ENCODE measurements at regions not wholly inside any gene's neighbourhood (a gene's known extent, or its start where the extent isn't known, plus 50 kb on each side); places are given as distances from the start of the nearest gene placed in this dataset.

DNA sequence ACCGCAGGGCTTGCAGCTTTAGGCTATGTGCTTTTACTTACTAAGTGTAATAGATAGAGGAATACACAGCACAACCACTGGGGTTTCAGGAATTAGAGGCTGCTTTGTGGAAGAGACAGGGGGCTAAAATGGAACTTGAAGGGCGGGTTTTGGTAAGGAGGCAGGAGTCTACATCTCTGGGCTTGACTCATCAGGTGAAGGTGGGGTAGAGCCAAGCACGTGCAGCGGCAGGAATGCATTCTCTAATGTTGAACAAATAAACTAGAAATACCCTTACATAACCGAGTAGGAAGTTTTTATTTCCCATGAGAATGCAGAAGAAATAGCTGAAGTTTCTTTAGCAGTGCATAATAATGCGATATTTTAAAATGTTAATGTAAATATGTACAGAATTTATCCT, 673.8 kb upstream of the SALL3 start:
- DNase-seq, result no peak

DNA sequence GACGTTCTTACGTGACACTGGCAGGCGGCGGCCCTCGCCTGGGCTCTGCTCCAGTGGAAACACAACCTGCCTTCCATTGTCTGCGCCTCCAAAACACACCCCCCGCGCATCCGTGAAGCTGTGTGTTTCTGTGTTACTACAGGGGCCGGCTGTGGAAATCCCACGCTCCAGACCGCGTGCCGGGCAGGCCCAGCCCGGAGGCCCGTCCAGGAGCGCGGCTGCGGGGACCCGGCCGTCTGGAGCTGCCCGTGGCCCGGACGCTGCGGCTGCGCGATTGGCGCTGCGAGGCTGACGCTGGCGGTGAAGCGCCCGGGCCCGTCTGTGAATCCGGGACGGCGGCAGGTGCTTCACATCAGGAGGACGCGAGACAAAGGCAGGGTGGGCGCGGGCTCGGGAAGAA, 670.3 kb upstream of the SALL3 start:
- no peak for DNase-seq

DNA sequence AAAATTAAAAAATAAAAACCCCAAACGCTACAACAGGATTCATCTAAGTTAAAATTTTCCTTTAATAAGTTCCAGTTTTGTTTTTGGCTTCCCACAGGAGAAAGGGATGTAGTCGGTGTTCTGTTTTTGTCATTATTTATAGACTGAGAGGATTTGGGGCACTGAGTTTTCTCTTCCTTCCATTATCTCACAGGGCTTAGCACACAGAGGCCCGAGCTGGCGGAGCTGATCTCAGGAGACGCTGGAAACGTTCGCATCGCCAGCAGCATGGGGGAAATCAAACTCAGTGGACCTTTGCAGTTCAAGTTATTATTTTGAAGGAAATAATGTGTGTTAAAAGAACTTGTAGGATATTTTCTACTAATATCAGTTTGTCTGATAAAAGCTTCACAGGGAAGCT, 669.7 kb upstream of the SALL3 start:
- DNase-seq, result no peak

DNA sequence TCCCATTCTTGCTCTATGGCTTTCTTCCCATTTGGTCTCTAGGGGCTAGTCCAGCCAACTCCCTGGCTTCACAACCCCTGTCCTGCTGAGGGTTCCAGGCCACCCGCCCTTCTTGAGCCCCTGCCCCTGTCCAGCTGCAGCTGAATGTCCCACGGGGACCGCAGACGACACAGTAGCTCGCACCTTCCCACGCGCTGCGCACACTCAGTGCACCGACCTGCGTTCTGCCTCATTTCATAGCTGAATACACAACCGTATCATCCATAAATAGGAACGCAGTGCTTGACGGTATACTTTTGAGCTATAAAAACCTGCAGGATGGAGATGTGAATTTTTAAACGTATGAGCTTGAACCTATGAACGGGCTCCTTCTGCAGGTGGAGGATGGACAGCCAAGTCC, 660.4 kb upstream of the SALL3 start:
- DNase-seq, result no peak

DNA sequence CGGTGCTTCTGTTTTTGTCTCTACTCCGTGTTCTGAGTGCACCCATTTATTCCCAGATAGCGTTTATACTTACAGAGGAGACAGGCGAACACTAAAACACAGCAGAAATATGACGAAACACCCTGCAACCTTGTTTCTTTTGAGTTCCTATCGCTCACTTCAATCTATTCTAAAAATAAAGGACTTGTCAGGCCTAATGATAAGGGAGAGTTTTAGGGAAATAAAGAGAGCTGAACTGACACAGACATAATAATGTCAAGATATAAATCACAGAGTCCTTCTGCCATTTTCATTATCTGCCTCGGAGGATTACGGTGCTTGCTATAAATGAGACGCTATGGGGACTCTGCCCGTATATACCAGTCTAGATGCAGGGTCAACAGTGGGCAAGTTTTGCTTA, 659.7 kb upstream of the SALL3 start:
- no peak for DNase-seq

DNA sequence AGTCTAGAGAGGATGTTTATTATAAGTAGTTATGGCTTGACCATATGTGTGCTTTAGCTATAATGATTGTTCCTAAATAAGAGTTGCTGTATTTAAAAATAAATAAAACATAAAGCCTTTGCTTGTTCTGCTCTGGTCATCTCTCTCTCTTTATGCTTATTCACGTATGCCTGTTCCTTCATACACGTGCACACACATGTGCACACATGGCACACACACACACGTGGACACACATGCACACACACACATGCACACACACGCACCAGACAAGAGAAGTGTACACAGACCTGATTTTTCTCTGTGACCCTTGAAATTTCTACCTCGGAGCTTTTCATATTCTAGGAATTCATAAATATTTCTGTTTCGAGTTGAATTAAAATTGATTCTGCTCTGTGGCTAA, 658.2 kb upstream of the SALL3 start:
- DNase-seq, result no peak

DNA sequence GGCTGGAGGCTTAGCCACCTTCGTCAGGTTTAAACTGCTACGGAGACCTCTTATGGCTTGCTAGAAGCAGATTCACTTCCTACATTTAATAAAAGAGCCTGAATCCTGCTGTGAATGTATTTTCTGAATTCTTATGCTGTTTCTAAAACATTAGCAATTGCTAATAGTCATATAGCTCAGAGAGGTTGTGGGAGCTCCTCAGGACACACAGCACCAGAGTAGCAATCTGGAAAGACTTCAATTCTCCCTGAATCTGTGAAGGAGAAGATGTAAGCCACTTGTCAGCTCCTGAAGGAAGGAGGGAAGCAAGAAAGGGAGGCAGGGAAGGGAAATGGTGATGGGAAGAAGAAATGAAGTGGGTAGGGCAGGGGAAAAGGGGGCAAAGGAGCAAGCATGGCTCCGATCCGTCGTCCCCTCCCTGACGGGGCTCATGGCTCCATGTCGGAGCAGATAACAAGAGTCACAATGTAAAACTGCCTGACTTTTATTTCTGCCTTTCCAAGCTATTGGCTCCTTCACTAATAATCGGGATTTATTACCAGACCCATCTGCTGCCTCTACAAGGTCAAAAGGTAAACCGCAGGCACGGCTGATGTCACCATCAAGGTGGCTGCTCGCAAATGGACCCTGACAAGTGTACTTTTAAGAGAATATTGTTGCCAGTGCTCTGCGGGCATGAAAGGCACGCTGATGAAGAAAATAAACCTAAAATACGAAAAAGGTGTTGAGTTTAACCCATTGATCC, 656.0 kb upstream of the SALL3 start:
- no peak for DNase-seq

DNA sequence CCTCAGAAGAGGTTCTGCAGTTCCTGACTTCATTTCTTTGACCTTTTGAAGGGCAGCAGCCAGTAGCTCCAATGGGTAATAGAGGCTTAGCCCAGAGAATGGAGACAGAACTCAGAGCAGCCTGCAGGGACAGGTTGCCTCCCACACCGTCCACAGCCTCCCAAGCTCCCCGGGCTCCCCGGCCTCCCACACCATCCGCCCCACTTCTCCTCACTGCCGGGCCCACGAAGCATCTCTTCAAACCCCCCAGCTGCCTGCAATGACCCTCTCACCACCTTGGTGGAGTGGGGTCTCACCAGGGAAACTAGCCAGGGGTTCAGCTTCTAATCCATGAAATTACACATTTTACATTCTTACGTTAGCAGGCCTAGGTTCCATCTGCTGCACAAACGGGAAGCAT, 652.0 kb upstream of the SALL3 start:
- no peak for DNase-seq

DNA sequence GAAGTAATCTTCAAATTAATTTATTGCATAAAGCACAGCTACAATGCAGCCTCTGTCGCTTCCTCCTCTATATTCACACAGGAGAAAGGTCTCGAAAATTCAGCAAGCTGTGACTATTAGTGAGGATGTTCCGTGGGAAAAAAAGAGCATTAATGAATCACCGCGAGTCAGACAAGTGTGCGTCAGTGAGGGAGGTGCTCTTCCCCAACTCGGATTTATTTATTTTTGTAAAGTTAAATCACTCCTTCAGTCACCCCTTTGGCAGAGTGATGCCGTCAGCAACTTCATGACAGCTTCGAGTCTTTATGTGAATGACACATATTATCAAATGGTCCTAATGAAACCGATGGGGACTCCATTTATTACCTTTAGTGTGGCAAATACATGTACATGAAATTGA, 648.9 kb upstream of the SALL3 start:
- DNase-seq, result no peak

DNA sequence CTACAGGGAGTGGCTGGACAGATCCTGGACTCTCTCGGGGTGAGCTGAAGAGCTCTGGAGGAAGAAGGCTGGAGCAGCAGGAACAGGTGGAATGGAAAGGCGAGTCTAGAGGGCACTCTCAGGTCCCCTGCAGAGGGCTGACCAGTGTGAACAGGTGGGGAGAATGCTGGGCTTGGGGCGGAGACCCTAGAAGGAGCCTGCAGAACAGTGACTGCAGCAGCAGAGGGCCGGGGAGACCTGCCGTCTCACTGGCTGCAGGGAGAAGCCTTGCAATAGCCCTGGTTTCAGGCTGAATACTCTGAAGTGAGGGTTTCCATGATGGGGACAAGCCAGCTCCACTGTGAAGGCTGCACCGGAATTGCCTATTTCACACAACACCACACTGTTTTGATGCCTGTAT, 626.7 kb upstream of the SALL3 start:
- no peak for DNase-seq

DNA sequence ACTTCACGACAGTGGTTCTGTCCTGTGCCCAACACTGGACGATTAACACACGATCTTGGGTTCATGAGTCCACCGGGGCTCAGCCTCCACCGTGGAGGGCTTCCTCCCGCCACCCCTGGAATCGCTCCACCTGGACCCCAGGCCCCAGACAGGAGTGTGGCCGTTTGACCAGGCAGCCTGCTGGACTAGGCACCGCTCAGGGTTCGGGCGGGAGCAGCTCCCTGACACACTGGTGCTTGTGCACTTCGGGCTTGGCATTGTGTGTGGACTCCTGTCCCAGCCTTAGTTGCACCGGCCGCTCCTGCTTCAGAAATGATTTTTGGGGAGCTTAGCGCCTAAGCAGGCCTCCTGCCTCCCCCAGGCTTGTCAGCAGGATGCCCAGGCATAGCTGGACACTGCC, 617.4 kb upstream of the SALL3 start:
- DNase-seq, result no peak

DNA sequence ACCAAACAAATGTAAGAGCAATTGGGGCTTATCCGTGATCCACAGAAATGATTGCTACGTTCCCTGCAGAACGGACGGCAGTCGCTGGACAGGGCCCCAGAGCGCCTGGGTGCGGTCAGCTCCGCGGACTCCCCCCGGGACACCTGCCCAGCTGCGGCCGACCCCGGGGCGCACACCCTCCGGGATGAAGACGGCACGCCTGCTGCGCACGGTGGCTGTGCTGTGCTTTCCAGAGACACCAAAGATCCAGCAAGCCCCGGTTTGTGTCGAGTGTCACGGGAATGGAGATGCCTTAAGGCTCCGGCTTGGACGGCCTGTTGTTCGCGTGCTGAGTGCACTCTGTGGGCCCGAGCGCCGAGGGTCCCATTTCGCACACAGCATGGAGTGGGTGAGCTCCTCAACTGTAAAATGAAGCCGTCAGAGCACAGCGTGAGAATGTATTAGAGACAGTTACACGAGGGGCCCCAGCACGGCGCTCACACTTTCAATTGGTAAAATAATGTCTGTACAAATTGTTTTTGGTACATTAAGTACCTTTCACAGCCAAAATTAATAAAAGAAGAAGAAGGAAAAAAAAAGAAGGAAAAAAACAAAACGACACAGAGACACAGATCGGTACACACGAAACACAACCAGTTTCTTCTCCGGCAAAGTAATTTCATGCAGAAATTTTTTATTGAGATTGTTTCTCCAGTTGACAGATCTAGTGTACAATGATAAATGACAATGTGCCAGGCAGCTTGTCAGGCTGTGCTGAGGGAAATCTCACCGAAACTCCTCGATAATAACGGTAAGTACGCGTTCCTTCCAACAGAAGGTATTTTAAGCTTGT, 615.8 kb upstream of the SALL3 start:
- no peak for DNase-seq

DNA sequence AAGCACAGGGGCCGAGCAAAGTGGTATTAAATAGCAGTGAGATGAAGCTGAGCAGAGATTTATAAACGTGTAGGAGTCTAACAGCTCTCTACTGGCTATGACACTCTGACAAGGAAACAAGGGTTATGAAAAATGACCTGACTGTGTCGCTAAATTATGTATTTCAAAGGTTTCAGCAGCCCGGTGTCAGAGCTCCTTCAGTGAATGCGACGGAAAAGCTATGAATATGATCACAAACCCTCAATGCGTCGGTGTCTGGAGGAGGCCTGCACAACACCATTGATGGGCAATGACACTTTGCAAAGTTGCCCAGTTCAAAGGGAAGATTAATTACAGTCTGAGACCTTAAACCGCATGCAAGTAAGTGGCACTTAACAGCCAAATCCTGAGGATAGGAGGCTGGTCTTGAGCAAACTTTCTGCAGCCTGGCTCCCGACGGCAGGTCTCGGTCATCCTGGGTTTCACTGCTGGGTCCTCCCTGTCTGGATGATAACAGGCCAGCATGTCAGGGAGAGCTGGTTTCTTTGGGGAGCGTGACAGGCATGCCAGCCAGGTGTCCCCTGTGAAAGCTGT, 615.1 kb upstream of the SALL3 start:
- no peak for DNase-seq

DNA sequence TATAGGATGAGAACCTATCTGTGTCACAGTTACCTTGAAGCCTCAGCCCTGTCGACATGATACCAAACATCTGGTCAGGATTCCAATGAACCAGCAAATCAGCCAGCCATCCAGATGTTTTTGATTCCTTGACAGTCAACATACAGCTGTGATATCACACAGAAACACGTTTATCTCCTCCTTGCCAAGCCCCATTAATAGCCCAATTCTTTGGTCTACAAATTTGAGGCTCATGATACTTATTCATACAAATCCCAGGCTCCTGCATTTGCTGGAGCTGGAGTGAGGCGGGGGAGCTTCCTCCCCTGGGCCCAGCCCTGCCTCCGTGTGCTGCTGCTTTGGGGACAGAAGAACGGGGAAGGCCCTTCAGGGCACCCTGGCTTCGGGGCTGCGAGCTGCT, 611.6 kb upstream of the SALL3 start:
- DNase-seq, result no peak

DNA sequence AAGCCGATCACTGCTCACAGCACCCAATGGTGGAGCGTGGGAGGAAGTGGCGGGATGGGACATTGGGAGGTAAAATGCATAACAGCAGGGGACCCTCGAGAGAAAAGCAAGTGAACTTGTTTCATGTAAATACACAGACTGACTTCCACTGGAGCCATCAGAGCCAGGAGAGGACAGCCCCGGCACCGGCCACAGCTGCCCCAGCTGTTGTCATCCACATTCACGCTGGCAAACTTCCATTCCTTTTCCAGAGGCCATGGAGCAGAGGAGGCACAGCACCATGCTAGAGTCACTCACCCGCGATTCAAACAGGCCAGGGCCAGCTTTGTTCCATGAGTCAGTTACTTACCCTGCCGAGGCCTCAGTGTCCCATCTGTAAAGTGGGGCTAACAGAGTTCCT, 610.9 kb upstream of the SALL3 start:
- no peak for DNase-seq

DNA sequence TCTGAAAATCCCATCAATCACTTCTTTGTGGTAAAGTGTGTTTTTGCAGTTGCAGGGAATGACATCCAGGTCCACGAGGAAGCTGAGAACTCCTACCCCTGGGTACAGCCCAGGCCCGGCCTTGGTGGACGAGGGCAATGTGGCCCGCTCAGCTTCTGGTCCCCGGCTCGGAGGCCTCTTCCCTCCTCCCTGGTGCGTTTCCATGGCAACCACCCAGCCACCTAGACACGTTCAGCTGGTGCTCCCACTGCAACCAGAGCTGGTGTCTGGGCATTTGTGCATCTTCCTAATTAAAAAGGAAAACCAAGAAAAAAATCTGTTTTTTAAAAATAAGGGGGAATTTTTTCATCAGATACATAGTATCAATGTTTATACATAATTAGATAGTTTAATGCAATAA, 603.6 kb upstream of the SALL3 start:
- DNase-seq, result no peak

DNA sequence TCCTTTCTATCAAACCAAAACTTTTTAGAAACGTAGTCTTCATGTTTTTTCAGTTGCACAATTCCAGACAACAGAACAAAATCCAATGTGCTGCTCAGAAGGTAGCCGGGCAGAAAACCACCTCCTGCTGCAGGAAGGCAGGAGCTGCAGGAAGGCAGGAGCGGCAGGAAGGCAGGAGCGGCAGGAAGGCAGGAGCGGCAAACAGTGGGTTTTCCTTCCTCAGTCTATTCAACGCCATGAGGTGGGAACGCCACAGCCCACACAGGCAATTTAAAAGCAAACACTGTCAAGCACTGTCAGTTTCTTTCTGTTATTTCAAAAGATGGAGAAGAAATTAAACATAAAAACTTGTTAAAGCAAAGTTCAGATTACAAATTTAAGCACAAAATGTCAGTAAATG, 601.2 kb upstream of the SALL3 start:
- DNase-seq, result no peak

DNA sequence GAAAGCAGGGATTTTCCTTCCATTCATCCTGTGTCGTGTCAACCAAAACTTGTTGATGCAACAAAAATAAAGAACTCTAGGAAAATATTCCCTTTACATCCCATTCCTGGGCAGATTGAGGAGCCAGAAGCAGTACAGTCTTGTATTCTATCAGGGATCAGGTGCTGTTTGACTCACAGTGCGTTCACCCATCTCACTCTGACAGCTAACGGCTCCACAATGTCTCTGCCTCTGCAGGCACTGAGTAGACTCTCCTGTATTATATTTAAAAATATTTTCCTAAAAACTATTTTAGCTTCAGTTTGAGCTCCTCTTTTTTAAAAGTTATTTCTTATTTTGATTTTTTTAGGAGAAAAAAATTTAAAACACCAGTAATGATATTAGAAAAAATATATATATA, 600.6 kb upstream of the SALL3 start:
- DNase-seq, result no peak

DNA sequence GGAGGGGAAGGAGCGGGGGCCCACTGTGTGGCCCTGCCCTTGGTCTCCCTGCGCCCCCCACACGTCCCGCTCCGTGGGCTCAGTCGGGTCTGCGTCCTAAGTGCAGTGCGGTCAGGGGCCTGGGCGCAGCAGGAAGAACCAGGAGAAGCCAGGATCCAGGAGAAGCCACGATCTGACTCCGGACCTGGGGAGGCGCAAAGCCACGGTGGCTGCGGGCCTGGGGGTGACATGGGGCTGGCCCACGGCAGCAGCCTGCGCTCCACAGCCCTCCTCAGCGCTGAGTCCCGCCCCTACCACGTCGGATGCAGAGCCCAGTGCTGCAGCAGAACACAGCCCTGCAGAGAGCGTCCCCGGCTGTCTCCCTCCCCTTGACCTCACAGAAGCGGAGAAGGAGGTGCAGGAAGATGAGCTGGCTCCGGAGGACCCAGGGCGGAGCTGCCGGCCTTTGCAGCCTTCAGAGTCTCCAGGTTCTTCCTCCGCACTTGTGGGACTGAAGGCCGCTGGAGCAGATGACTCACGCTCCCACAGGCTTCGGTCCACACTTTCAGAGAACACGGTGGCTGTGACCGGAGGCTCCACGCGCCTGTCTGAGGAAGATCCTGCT, 589.2 kb upstream of the SALL3 start:
- no peak for DNase-seq

DNA sequence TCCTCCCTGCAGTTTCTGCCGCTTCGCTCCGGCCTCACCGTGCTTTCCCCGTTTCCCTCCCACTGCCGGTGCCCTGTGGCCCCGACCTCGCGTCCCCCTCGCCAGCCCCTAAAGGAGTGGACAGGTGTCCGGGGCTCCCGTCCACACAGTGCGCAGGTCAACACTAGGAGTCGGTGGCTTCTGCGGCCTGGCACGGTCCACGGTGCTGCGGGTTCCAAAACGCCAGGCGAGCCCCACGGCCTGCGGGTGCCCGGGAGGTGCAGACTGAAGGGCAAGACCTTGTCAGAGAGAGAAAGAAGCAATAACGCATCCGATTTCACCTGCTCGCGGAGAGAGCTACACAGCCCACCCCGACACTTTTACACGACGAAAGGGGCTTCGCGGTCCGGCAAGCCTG, 588.7 kb upstream of the SALL3 start:
- no peak for DNase-seq

DNA sequence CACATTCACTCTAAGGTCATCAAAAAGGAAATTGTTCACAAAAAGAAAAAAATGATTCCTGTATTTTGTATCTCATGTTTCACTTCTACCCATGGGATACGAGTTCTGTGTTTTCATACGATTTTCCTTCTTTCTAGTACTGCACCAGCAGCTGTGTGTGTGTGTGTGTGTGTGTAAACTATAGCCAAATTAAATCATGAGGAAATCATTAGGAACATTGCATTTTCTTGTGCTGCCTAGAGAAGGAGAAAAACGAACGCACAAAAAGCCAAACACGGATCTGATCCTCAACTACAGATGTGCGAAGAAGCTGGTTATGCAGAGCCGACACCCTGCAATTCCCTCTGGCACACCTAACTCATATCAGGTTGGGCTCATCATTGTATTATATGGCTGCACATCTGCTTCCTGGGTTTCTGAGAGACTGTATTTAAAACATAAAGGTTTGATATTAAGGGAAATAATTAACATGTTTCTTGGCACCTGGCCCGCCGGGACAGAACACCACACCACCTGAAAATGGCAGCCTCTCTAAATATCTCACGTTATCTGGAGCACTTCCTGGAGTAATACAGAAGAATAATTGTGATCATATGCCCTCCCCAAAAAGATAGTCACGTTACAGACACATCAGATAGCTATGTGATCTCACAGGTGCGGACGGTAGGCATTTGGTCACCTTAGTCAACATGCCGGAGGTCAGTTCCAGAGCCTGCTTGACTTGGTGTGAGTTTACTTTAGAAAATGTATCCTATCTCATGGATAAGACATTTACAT, 586.3 kb upstream of the SALL3 start:
- DNase-seq, result no peak

DNA sequence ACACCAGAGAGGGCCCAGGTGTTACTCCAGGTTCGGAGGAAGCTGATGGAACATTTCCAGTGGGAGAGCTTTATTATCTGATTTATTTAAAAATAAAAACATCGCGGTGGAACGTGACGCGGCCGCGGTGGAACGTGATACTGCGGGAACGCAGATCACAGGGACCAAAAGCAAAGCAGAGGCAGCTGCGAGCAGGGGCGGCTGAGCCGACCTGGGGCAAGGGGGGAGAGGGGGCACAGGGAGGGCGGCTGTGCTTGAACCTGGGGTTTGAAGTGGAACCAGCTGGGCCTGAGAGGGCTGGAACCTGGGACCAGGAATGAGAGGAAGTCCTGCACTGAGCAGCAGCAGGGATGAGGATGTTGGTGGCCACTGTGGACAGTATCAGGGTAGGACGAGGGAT, 583.5 kb upstream of the SALL3 start:
- DNase-seq, result no peak

DNA sequence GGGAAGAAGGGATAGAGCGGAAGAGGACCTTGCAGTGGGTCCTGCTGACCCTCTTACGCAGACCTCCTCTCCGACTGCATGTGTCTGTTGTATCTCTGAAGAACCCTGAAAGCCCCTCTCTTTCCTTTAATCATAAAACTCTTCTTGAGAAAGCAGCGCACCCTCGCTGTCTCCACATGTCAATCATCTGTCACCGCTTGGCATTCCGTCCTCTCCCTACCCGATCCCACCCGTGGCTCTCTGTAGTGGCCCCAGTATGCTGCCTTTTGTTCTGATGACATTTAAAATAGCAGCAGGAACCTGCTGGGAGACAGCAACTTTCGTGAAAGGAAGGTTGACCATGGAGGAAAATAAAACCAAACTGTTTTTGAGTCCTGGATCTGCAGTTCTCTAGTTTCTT, 582.9 kb upstream of the SALL3 start:
- no peak for DNase-seq

All from GF-D8 (cell line).